ENCODE measurements at regions not wholly inside any gene's neighbourhood (a gene's known extent, or its start where the extent isn't known, plus 50 kb on each side); places are given as distances from the start of the nearest gene placed in this dataset.

DNA sequence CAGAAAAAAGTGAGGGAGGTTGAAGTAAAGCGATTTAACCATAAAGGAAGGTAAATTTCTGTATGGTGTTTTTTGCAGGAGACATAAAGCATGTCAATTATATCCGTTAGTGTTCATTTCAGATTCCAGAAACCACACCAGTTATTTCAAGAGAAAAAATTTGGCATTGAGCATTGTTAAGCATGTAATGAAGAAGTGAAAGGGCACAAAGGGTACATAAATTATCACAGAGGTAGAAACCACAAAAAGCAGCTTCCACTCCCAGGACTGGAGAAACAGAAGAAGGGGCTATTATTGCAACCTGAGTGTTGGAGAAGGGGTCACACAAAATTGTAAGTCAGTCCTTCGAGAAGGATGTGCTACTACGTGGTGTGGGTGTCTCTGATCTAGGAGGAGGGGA is 72.2 kb upstream of the DACH1 start:
- intact Hi-C loops (cut with DNase I) = no loop called here
- 36 to 58% methylated on average over 4 of the region's 4 CpGs for WGBS, 2 donors
- DNase-seq (no peak), ATAC-seq (ENCODE audit: low FRiP score) (no peak)
- Histone ChIP-seq H3K4me1 (ENCODE audit: control insufficient read depth in 1 of 2, insufficient read depth in 2 of 2, low read length in 2 of 2) (no peaks in the 10 kb centered on the region), H3K27me3 (ENCODE audit: control insufficient read depth in 1 of 2, insufficient read depth in 2 of 2, low read length in 1 of 2) (no peaks in the 10 kb centered on the region), H3K9me3 (ENCODE audit: control insufficient read depth, low read length) (no peaks in the 10 kb centered on the region), H3K4me3 (ENCODE audit: low read length in 2 of 2) (no peak overlapping the region), H3K36me3 (ENCODE audit: control insufficient read depth in 1 of 2, insufficient read depth in 2 of 2, low read length in 1 of 2) (no peaks in the 10 kb centered on the region), H3K27ac (ENCODE audit: low read depth in 1 of 2, low read length in 2 of 2) (no peak overlapping the region)

DNA sequence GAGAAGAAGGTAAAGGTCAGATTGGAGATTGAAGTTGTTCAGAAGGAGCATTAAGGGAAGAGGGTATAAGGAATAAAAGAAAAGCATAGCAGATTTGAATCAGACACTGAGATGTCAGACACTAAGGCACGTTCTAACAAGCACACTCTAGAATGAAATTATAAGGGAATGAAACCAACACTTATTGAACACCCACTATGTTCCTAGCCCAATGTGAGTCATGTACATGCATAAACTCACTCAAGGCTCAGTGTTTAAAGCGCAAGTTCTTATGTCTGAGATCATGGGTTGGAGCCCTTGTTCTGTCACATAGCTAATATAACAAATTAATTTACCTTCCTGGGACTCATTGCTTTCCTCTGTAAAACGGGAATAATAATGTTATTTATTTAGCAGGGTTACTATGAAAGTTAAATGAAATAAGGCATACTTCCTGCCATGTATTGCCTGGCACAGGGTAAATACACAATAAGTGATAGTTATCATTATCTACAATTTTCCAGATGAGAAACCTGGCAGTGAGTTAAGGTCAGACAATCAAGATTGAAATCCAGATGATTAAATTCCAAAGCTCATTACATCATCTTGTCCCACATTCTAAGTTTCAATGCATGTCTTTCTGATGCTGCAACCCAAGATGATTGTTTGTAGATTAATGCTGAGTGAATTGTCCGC is 68.3 kb upstream of the DACH1 start:
- 70 to 74% methylated on average over 4 of the region's 4 CpGs for WGBS, 2 donors
- intact Hi-C loops (cut with DNase I) = no loop called here
- Histone ChIP-seq H3K36me3 (ENCODE audit: control insufficient read depth in 1 of 2, insufficient read depth in 2 of 2, low read length in 1 of 2) (no peaks in the 10 kb centered on the region), H3K27ac (ENCODE audit: low read depth in 1 of 2, low read length in 2 of 2) (no peak overlapping the region), H3K4me1 (ENCODE audit: control insufficient read depth in 1 of 2, insufficient read depth in 2 of 2, low read length in 2 of 2) (no peaks in the 10 kb centered on the region), H3K9me3 (ENCODE audit: control insufficient read depth, low read length) (no peaks in the 10 kb centered on the region), H3K4me3 (ENCODE audit: low read length in 2 of 2) (no peak overlapping the region), H3K27me3 (ENCODE audit: control insufficient read depth in 1 of 2, insufficient read depth in 2 of 2, low read length in 1 of 2) (no peaks in the 10 kb centered on the region)
- no peak for ATAC-seq (ENCODE audit: low FRiP score)
- DNase-seq = no peak

DNA sequence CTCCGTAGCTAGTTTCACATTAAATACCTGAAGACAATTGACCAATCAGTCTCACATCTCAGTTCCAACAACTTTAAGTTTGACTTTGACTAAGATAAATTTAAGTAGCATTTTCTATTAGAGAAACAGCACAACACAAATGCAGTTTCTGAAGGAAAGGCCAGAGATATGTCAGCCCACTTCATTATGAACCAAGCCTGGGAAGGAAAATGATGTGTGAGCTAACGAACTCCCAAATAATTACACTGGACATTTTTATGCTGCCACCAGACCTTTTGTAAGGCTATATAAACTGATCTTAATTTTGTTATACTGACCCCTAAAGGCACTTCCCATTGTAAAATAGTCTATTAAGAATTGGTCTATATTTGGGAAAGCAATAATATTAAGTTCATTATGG is 57.9 kb upstream of the DACH1 start:
- no peaks in the 10 kb centered on the region for H3K36me3 ChIP-seq (ENCODE audit: control insufficient read depth in 1 of 2, insufficient read depth in 2 of 2, low read length in 1 of 2)
- no peaks in the 10 kb centered on the region for H3K9me3 ChIP-seq (ENCODE audit: control insufficient read depth, low read length)
- ATAC-seq (ENCODE audit: low FRiP score) (no peak), DNase-seq (no peak)
- intact Hi-C loops (cut with DNase I) = no loop called here
- H3K4me3 ChIP-seq (ENCODE audit: low read length in 2 of 2) = no peak overlapping the region
- WGBS, 2 donors = 64 to 86% methylated on average over 2 of the region's 2 CpGs
- H3K27ac ChIP-seq (ENCODE audit: low read depth in 1 of 2, low read length in 2 of 2) = no peak overlapping the region
- H3K4me1 ChIP-seq (ENCODE audit: control insufficient read depth in 1 of 2, insufficient read depth in 2 of 2, low read length in 2 of 2) = no peaks in the 10 kb centered on the region
- H3K27me3 ChIP-seq (ENCODE audit: control insufficient read depth in 1 of 2, insufficient read depth in 2 of 2, low read length in 1 of 2) = no peaks in the 10 kb centered on the region

DNA sequence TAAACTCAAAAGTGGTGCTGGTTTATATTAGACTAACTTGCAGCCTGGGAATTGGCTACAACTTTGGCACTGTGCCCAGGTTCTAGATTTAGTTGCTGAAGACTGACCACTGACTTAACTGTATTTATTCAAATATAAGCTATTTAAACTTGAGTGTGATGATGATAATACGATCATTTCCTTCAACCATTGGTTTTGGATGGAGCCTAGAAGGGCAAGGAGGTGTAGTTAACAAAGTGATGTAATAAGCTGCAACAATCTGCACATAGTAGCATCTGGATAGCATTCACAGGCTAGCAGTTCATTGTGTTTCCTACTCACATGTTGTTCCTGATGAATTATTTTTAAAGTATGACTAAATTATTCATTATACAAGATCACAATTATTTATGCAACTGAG is 55.2 kb upstream of the DACH1 start:
- Histone ChIP-seq H3K4me3 (ENCODE audit: low read length in 2 of 2) (no peak overlapping the region), H3K36me3 (ENCODE audit: control insufficient read depth in 1 of 2, insufficient read depth in 2 of 2, low read length in 1 of 2) (no peaks in the 10 kb centered on the region), H3K9me3 (ENCODE audit: control insufficient read depth, low read length) (no peaks in the 10 kb centered on the region), H3K4me1 (ENCODE audit: control insufficient read depth in 1 of 2, insufficient read depth in 2 of 2, low read length in 2 of 2) (no peaks in the 10 kb centered on the region), H3K27me3 (ENCODE audit: control insufficient read depth in 1 of 2, insufficient read depth in 2 of 2, low read length in 1 of 2) (no peaks in the 10 kb centered on the region), H3K27ac (ENCODE audit: low read depth in 1 of 2, low read length in 2 of 2) (no peak overlapping the region)
- ATAC-seq (ENCODE audit: low FRiP score) (no peak), DNase-seq (no peak)
- 46 to 50% methylated on average over 1 of the region's 1 CpG for WGBS, 2 donors
- intact Hi-C loops (cut with DNase I) = no loop called here

Data from aorta (tissue), 5 donors.